A549 (cell line): ENCODE measurements at regions not wholly inside any gene's neighbourhood (a gene's known extent, or its start where the extent isn't known, plus 50 kb on each side); places are given as distances from the start of the nearest gene placed in this dataset.

Source experiments
- ATAC-seq, 2 experiments: fragments of 200-7000 bp in 1 of 2; fragments of >200 bp in 1 of 2; cut with Nextera tagmentation in 1 of 2; cut with Tn5 transposase in 1 of 2; 3 replicates each; pipeline versions ENCODE4 v1.8.0 to v1.9.1; 2018 to 2020; ENCODE audit warnings: mild to moderate bottlenecking in 1 of 2, moderate library complexity in 1 of 2
- CTCF ChIA-PET: fragments of 300-600 bp; sonication (Branson Sonifier 250); formaldehyde crosslinking; extraction: SDS; loops from one replicate; lab custom pipeline; 2021; ENCODE audit warnings: antibody characterized with exemption, inconsistent platforms; lab: Yijun Ruan, JAX
- POLR2A ChIA-PET: fragments of 350-600 bp; formaldehyde crosslinking; extraction: SDS; loops from one replicate; lab custom pipeline; 2021; ENCODE audit warnings: antibody characterized with exemption, inconsistent platforms; lab: Yijun Ruan, JAX
- DNase-seq, 2 experiments: peaks; one replicate each; pipeline versions ENCODE4 v3.0.0 to v3.0.0-alpha.2; 2011 to 2016; ENCODE audit warnings: low read depth in 1 of 2, low spot score in 1 of 2
- FAIRE-seq: peaks from 2 replicates; lab custom pipeline; 2011; peaks lifted over from hg19 to GRCh38; lab: Jason Lieb, UNC
- H3K27ac ChIP-seq, 2 experiments: fragments of >200 bp; sonication (Bioruptor Twin); formaldehyde crosslinking; 3 replicates each; pipeline ENCODE4 v1.5.1; 2016 to 2017
- H3K4me1 ChIP-seq: fragments of >200 bp; sonication (Bioruptor Twin); formaldehyde crosslinking; 3 replicates; pipeline ENCODE4 v1.6.1; 2016
- H3K4me2 ChIP-seq: fragments of >200 bp; sonication (Bioruptor Twin); formaldehyde crosslinking; 3 replicates; pipeline ENCODE4 v1.6.1; 2016
- H3K4me3 ChIP-seq: fragments of >200 bp; sonication (Bioruptor Twin); formaldehyde crosslinking; 3 replicates; pipeline ENCODE4 v1.5.1; 2016
- H3K9me3 ChIP-seq: fragments of >200 bp; sonication (Bioruptor Twin); formaldehyde crosslinking; 3 replicates; pipeline ENCODE4 v1.6.1; 2016
- ATOH8 ChIP-seq: fragments of 250-450 bp; sonication (Bioruptor Pico); IDR thresholded peaks from 2 replicates; pipeline ENCODE4 v1.5.0; 2020; ENCODE audit warnings: low read depth, mild to moderate bottlenecking, moderate library complexity
- BCL3 ChIP-seq: fragments of >200 bp; sonication (Bioruptor Twin); formaldehyde crosslinking; IDR thresholded peaks from 3 replicates; pipeline ENCODE4 v1.6.1; 2016
- BHLHE40 ChIP-seq: IDR thresholded peaks from 2 replicates; pipeline ENCODE4 v1.6.1; 2012; ENCODE audit warnings: low read depth, low read length, inconsistent platforms
- CBX8 ChIP-seq: fragments of 200-600 bp; sonication (generic); IDR thresholded peaks from 2 replicates; pipeline ENCODE4 v1.6.1; 2016
- ESRRA ChIP-seq: fragments of 150-350 bp; IDR thresholded peaks from 2 replicates; pipeline ENCODE4 v1.6.1; 2014; ENCODE audit warnings: mild to moderate bottlenecking, low read length, borderline replicate concordance
- JUN ChIP-seq, 2 experiments: fragments of >200 bp; sonication (Bioruptor Twin); formaldehyde crosslinking; IDR thresholded peaks; 2 replicates in 1 of 2; 3 replicates in 1 of 2; pipeline ENCODE4 v1.6.1; 2016 to 2017
- KDM5A ChIP-seq: fragments of 200-600 bp; sonication (generic); IDR thresholded peaks from 2 replicates; pipeline ENCODE4 v1.6.1; 2016; ENCODE audit warnings: antibody characterized with exemption, mild to moderate bottlenecking
- NPAS2 ChIP-seq: fragments of 250-450 bp; sonication (Bioruptor Pico); IDR thresholded peaks from 2 replicates; pipeline ENCODE4 v1.8.0; 2022; ENCODE audit warnings: mild to moderate bottlenecking, moderate library complexity, borderline replicate concordance
- RAD21 ChIP-seq, 2 experiments: fragments of >200 bp in 1 of 2; sonication (Bioruptor Twin) in 1 of 2; formaldehyde crosslinking in 1 of 2; IDR thresholded peaks in 1 of 2; conservative IDR thresholded peaks in 1 of 2; 2 replicates in 1 of 2; 3 replicates in 1 of 2; pipeline ENCODE4 v1.6.1; 2012 to 2018; ENCODE audit warnings: inconsistent platforms in 1 of 2
- RCOR1 ChIP-seq: fragments of 150-350 bp; IDR thresholded peaks from 2 replicates; pipeline ENCODE4 v1.6.1; 2014; ENCODE audit warnings: antibody characterized with exemption, low read length, low read depth
- REST ChIP-seq: fragments of 200-600 bp; sonication (generic); IDR thresholded peaks from 2 replicates; pipeline ENCODE4 v1.6.1; 2016; ENCODE audit warnings: antibody characterized with exemption, mild to moderate bottlenecking, moderate library complexity
- RFX5 ChIP-seq: fragments of 450-650 bp; IDR thresholded peaks from 2 replicates; pipeline ENCODE4 v1.7.1; 2014; ENCODE audit warnings: antibody characterized with exemption, mild to moderate bottlenecking, moderate library complexity
- SMC3 ChIP-seq: fragments of >200 bp; sonication (Bioruptor Twin); formaldehyde crosslinking; IDR thresholded peaks from 3 replicates; pipeline ENCODE4 v1.6.1; 2018; ENCODE audit warnings: inconsistent platforms
- SREBF2 ChIP-seq: fragments of 450-650 bp; IDR thresholded peaks from 2 replicates; pipeline ENCODE4 v1.6.1; 2014; ENCODE audit warnings: mild to moderate bottlenecking, moderate library complexity
- USF2 ChIP-seq: fragments of 450-650 bp; IDR thresholded peaks from 2 replicates; pipeline ENCODE4 v1.6.1; 2014; ENCODE audit warnings: antibody characterized with exemption
- ZFP36 ChIP-seq: fragments of 450-650 bp; IDR thresholded peaks from 2 replicates; pipeline ENCODE4 v1.6.1; 2014; ENCODE audit warnings: borderline replicate concordance; ENCODE audit not compliant: partially characterized antibody
- ZSCAN20 ChIP-seq: fragments of 250-450 bp; sonication (Bioruptor Pico); IDR thresholded peaks from 2 replicates; pipeline ENCODE4 v1.8.0; 2022; ENCODE audit warnings: mild to moderate bottlenecking, moderate library complexity
- WGBS: methylation state at CpG from one replicate; pipeline ENCODE4 v1.1.6; 2017; ENCODE audit errors: missing lambda C conversion rate; 5-methylcytosine and 5-hydroxymethylcytosine counted together

GRCh38 chr2:64219149-64219548 is 74.9 kb upstream of the PELI1 start:
- CTCF ChIA-PET: interaction anchor here (0.7 to 2.1 kb wide), 3 partner anchors 9 to 169 kb away, joined by 3 to 6 read pairs (median 5); no protein-coding TSS in a partner anchor
- ATAC-seq: no peak
- TF ChIP-seq CBX8: no peak
- Histone ChIP-seq H3K4me3 (no peak overlapping the region), H3K27ac (no peak overlapping the region), H3K4me1 (no peaks in the 10 kb centered on the region), H3K4me2 (no peak overlapping the region), H3K9me3 (no peaks in the 10 kb centered on the region)
- no peak for DNase-seq
- no peak for FAIRE-seq
- POLR2A ChIA-PET: interaction anchor here (0.7 kb wide), 1 partner anchor 16 kb away, joined by 5 read pairs; no protein-coding TSS in a partner anchor
- WGBS: 49% methylated on average over 2 of the region's 2 CpGs

GRCh38 chr2:64220265-64220664 is 76.0 kb upstream of the PELI1 start:
- FAIRE-seq: no peak
- CTCF ChIA-PET: interaction anchor here (2.1 kb wide), 1 partner anchor 170 kb away, joined by 6 read pairs; no protein-coding TSS in a partner anchor
- no peak for ATAC-seq
- WGBS: 2% methylated on average over 1 of the region's 1 CpG
- no peaks in the 10 kb centered on the region for H3K4me1 ChIP-seq
- H3K4me3 ChIP-seq: no peak overlapping the region
- no peak for TF ChIP-seq ZFP36
- TF ChIP-seq KDM5A: no peak
- no peak for TF ChIP-seq SMC3
- no peak for TF ChIP-seq ZSCAN20
- no peak for TF ChIP-seq JUN (IDR thresholded peaks at IDR 0.05)
- no peak for TF ChIP-seq SREBF2
- no peak for TF ChIP-seq RFX5
- H3K4me2 ChIP-seq: no peak overlapping the region
- no peaks in the 10 kb centered on the region for H3K9me3 ChIP-seq
- no peak for DNase-seq
- no peak overlapping the region for H3K27ac ChIP-seq
- POLR2A ChIA-PET: no interaction called here

- H3K4me2 ChIP-seq: no peak overlapping the region
- ATAC-seq (no peak), FAIRE-seq (no peak), DNase-seq (no peak)
- ChIA-PET CTCF (no interaction called here), POLR2A (no interaction called here)
- 16% methylated on average over 4 of the region's 4 CpGs for WGBS
- no peaks in the 10 kb centered on the region for H3K4me1 ChIP-seq
- no peak overlapping the region for H3K4me3 ChIP-seq
- no peaks in the 10 kb centered on the region for H3K9me3 ChIP-seq
- H3K27ac ChIP-seq: no peak overlapping the region
- TF ChIP-seq USF2 (no peak), CBX8 (peak; percentile 41; the same call in 1 of the 2 replicates)
Observed at GRCh38 chr2:64220894-64221617, 76.8 kb upstream of the PELI1 start.

GRCh38 chr2:64221935-64222334 is 77.7 kb upstream of the PELI1 start:
- no peak overlapping the region for H3K4me3 ChIP-seq
- 27% methylated on average over 2 of the region's 2 CpGs for WGBS
- ChIA-PET POLR2A (no interaction called here), CTCF (interaction anchor here (1.2 kb wide), 1 partner anchor 266 kb away, joined by 4 read pairs; no protein-coding TSS in a partner anchor)
- no peaks in the 10 kb centered on the region for H3K9me3 ChIP-seq
- TF ChIP-seq RAD21 (conservative IDR thresholded peaks at IDR 0.05 in 1 of 2, IDR thresholded peaks at IDR 0.05 in 1 of 2) (no peak), JUN (IDR thresholded peaks at IDR 0.05) (no peak), ESRRA (no peak)
- DNase-seq (no peak), FAIRE-seq (no peak), ATAC-seq (no peak)
- H3K4me1 ChIP-seq: no peaks in the 10 kb centered on the region
- no peak overlapping the region for H3K27ac ChIP-seq
- no peak overlapping the region for H3K4me2 ChIP-seq

- FAIRE-seq: no peak
- no peak overlapping the region for H3K4me3 ChIP-seq
- no peak for ATAC-seq
- WGBS: 32% methylated on average over 2 of the region's 2 CpGs
- H3K4me1 ChIP-seq: no peaks in the 10 kb centered on the region
- ChIA-PET CTCF (interaction anchor here (0.5 to 1.2 kb wide), 3 partner anchors 11 to 265 kb away, joined by 3 to 4 read pairs (median 3); no protein-coding TSS in a partner anchor), POLR2A (no interaction called here)
- no peak for DNase-seq
- H3K9me3 ChIP-seq: no peaks in the 10 kb centered on the region
- TF ChIP-seq BCL3: no peak
- no peak for TF ChIP-seq ATOH8 (CRISPR knock-in tag)
- TF ChIP-seq RCOR1: no peak
- no peak for TF ChIP-seq REST
- TF ChIP-seq BHLHE40: no peak
- TF ChIP-seq RFX5: no peak
- TF ChIP-seq NPAS2 (CRISPR knock-in tag): no peak
- H3K27ac ChIP-seq: no peak overlapping the region
- H3K4me2 ChIP-seq: no peak overlapping the region
Observed at GRCh38 chr2:64222351-64222750, 78.1 kb upstream of the PELI1 start.
